Osteocyte (in vitro differentiated cells): ENCODE measurements at regions not wholly inside any gene's neighbourhood (a gene's known extent, or its start where the extent isn't known, plus 50 kb on each side); places are given as distances from the start of the nearest gene placed in this dataset.
"Not testable (repeated sequence)": the region's sequence is repeated elsewhere in the genome, so short reads cannot be mapped to it uniquely, and the experiment has no call there.

Experiments used
- DNase-seq: peaks from one replicate; pipeline ENCODE4 v3.0.0; 2021; ENCODE audit warnings: mixed read lengths; ENCODE audit not compliant: unreplicated experiment; ENCODE audit errors: extremely low spot score
- H3K27ac Mint-ChIP-seq: one replicate; pipeline ENCODE4 v1.8.0; 2021; ENCODE audit warnings: mild to moderate bottlenecking, mixed read lengths; ENCODE audit not compliant: unreplicated experiment
- H3K27me3 Mint-ChIP-seq: one replicate; pipeline ENCODE4 v1.8.0; 2021; ENCODE audit warnings: mixed read lengths; ENCODE audit not compliant: unreplicated experiment
- H3K36me3 Mint-ChIP-seq: one replicate; pipeline ENCODE4 v1.8.0; 2021; ENCODE audit warnings: mixed read lengths; ENCODE audit not compliant: unreplicated experiment
- H3K4me1 Mint-ChIP-seq: one replicate; pipeline ENCODE4 v1.8.0; 2021; ENCODE audit warnings: mixed read lengths; ENCODE audit not compliant: unreplicated experiment
- H3K4me3 Mint-ChIP-seq: one replicate; pipeline ENCODE4 v1.8.0; 2021; ENCODE audit warnings: mild to moderate bottlenecking, moderate library complexity, mixed read lengths; ENCODE audit not compliant: unreplicated experiment
- H3K9me3 Mint-ChIP-seq: one replicate; pipeline ENCODE4 v1.8.0; 2021; ENCODE audit warnings: mixed read lengths; ENCODE audit not compliant: unreplicated experiment
- CTCF ChIP-seq: fragments of 200-600 bp; sonication (generic); IDR thresholded peaks from 2 replicates; pipeline ENCODE4 v1.5.0; 2021; ENCODE audit warnings: antibody characterized with exemption, mild to moderate bottlenecking, moderate library complexity

- Mint-ChIP-seq H3K36me3 (no peaks in the 10 kb centered on the region), H3K4me3 (no peak overlapping the region), H3K9me3 (no peaks in the 10 kb centered on the region), H3K27ac (no peak overlapping the region), H3K4me1 (peaks cover 5% of the 10 kb centered on the region), H3K27me3 (peaks cover 4% of the 10 kb centered on the region)
- no peak for DNase-seq
- no peak for TF ChIP-seq CTCF
Observed at GRCh38 chr1:60662486-60663044, 419.8 kb upstream of the NFIA start.

- TF ChIP-seq CTCF = no peak
- Mint-ChIP-seq H3K4me1 (no peaks in the 10 kb centered on the region), H3K27ac (no peak overlapping the region), H3K4me3 (no peak overlapping the region), H3K27me3 (peaks cover 6% of the 10 kb centered on the region), H3K9me3 (peaks cover 5% of the 10 kb centered on the region), H3K36me3 (no peaks in the 10 kb centered on the region)
- no peak for DNase-seq
Observed at GRCh38 chr1:60657926-60658325, 424.4 kb upstream of the NFIA start.

GRCh38 chr1:60655679-60656355 lies 426.5 kb upstream of the NFIA start:
- Mint-ChIP-seq H3K9me3 (peaks cover 15% of the 10 kb centered on the region), H3K36me3 (no peaks in the 10 kb centered on the region), H3K4me1 (no peaks in the 10 kb centered on the region), H3K4me3 (no peak overlapping the region), H3K27me3 (peaks cover 6% of the 10 kb centered on the region), H3K27ac (no peak overlapping the region)
- DNase-seq = no peak
- TF ChIP-seq CTCF = no peak

- H3K4me1 Mint-ChIP-seq, H3K9me3 Mint-ChIP-seq, H3K27ac Mint-ChIP-seq, H3K4me3 Mint-ChIP-seq, H3K36me3 Mint-ChIP-seq, DNase-seq: not testable (repeated sequence)
- peaks cover 14% of the 10 kb centered on the region for H3K27me3 Mint-ChIP-seq
Observed at GRCh38 chr1:60640033-60640551, 442.3 kb upstream of the NFIA start.

GRCh38 chr1:60639287-60639686 lies 443.1 kb upstream of the NFIA start:
- Mint-ChIP-seq H3K9me3 (no peaks in the 10 kb centered on the region), H3K27me3 (peaks cover 14% of the 10 kb centered on the region), H3K4me3 (no peak overlapping the region), H3K36me3 (no peaks in the 10 kb centered on the region), H3K4me1 (peaks cover 8% of the 10 kb centered on the region), H3K27ac (no peak overlapping the region)
- no peak for DNase-seq
- TF ChIP-seq CTCF = no peak
